Activated naive CD4-positive, alpha-beta T cell treated with anti-CD3 and anti-CD28 coated beads for 36 hours (primary cell): ENCODE measurements at regions not wholly inside any gene's neighbourhood (a gene's known extent, or its start where the extent isn't known, plus 50 kb on each side); places are given as distances from the start of the nearest gene placed in this dataset.
"Not testable (repeated sequence)": the region's sequence is repeated elsewhere in the genome, so short reads cannot be mapped to it uniquely, and the experiment has no call there.

Source experiments
- CTCF ChIA-PET: fragments of 350-600 bp; sonication (Branson Sonifier 250); formaldehyde crosslinking; loops from one replicate; lab custom pipeline; 2021; ENCODE audit warnings: antibody characterized with exemption; lab: Charles Lee
- DNase-seq: peaks from one replicate; pipeline ENCODE4 v3.0.0-alpha.2; 2020
- H3K27ac Mint-ChIP-seq: one replicate; pipeline ENCODE4 v1.8.0; 2021; ENCODE audit warnings: mild to moderate bottlenecking, mixed read lengths
- H3K27me3 Mint-ChIP-seq: one replicate; pipeline ENCODE4 v1.8.0; 2021; ENCODE audit warnings: low read depth, mixed read lengths
- H3K36me3 Mint-ChIP-seq: one replicate; pipeline ENCODE4 v1.8.0; 2021; ENCODE audit warnings: low read depth, mixed read lengths
- H3K4me1 Mint-ChIP-seq: one replicate; pipeline ENCODE4 v1.8.0; 2021; ENCODE audit warnings: low read depth, mixed read lengths
- H3K4me3 Mint-ChIP-seq: one replicate; pipeline ENCODE4 v1.8.0; 2021; ENCODE audit warnings: mild to moderate bottlenecking, moderate library complexity, mixed read lengths
- H3K9me3 Mint-ChIP-seq: one replicate; pipeline ENCODE4 v1.8.0; 2021; ENCODE audit warnings: mixed read lengths
- intact Hi-C: fragments of 100-400 bp; cut with micrococcal nuclease; formaldehyde crosslinking; loops from one replicate; pipeline ENCODE4 v1.15.1; 2023

GRCh38 chr15:59887870-59888269 lies 116.2 kb upstream of the FOXB1 start:
- H3K4me1 Mint-ChIP-seq, DNase-seq, H3K27me3 Mint-ChIP-seq, H3K36me3 Mint-ChIP-seq, H3K4me3 Mint-ChIP-seq, H3K27ac Mint-ChIP-seq, intact Hi-C loops, CTCF ChIA-PET, H3K9me3 Mint-ChIP-seq: not testable (repeated sequence)

- Mint-ChIP-seq H3K27me3 (no peaks in the 10 kb centered on the region), H3K9me3 (peaks cover 4% of the 10 kb centered on the region), H3K4me1 (peaks cover 5% of the 10 kb centered on the region), H3K4me3 (no peak overlapping the region), H3K27ac (no peak overlapping the region), H3K36me3 (no peaks in the 10 kb centered on the region)
- CTCF ChIA-PET: no interaction called here
- intact Hi-C loops: no loop called here
- no peak for DNase-seq
Measured at GRCh38 chr15:59887211-59887610, 116.9 kb upstream of the FOXB1 start.

- intact Hi-C loops: no loop called here
Measured at GRCh38 chr15:59886441-59886840, 117.7 kb upstream of the FOXB1 start.

GRCh38 chr15:59885832-59886231 lies 118.3 kb upstream of the FOXB1 start:
- Mint-ChIP-seq H3K9me3 (peaks cover 4% of the 10 kb centered on the region), H3K27ac (no peak overlapping the region), H3K4me3 (no peak overlapping the region), H3K27me3 (no peaks in the 10 kb centered on the region), H3K4me1 (peaks cover 5% of the 10 kb centered on the region), H3K36me3 (no peaks in the 10 kb centered on the region)
- no peak for DNase-seq
- intact Hi-C loops: no loop called here
- CTCF ChIA-PET: interaction anchor here (0.6 to 0.7 kb wide), 2 partner anchors 32 to 314 kb away, joined by 3 to 4 read pairs; no protein-coding TSS in a partner anchor

More at GRCh38 chr15:59886441-59886840, 117.7 kb upstream of the FOXB1 start:
- H3K27me3 Mint-ChIP-seq: no peaks in the 10 kb centered on the region
- H3K27ac Mint-ChIP-seq: no peak overlapping the region
- peaks cover 5% of the 10 kb centered on the region for H3K4me1 Mint-ChIP-seq
- peaks cover 4% of the 10 kb centered on the region for H3K9me3 Mint-ChIP-seq
- DNase-seq: no peak
- CTCF ChIA-PET: interaction anchor here (0.6 to 0.7 kb wide), 2 partner anchors 31 to 313 kb away, joined by 3 to 4 read pairs; no protein-coding TSS in a partner anchor
- H3K36me3 Mint-ChIP-seq: no peaks in the 10 kb centered on the region
- H3K4me3 Mint-ChIP-seq: no peak overlapping the region

- H3K9me3 Mint-ChIP-seq: no peaks in the 10 kb centered on the region
- H3K27ac Mint-ChIP-seq: no peak overlapping the region
- intact Hi-C loops: no loop called here
- CTCF ChIA-PET: no interaction called here
- no peaks in the 10 kb centered on the region for H3K4me1 Mint-ChIP-seq
- H3K4me3 Mint-ChIP-seq: no peak overlapping the region
- DNase-seq: no peak
- H3K27me3 Mint-ChIP-seq: no peaks in the 10 kb centered on the region
- no peaks in the 10 kb centered on the region for H3K36me3 Mint-ChIP-seq
Measured at GRCh38 chr15:59879506-59880265, 124.4 kb upstream of the FOXB1 start.

GRCh38 chr15:59876140-59876539 lies 128.0 kb upstream of the FOXB1 start:
- Mint-ChIP-seq H3K4me3 (no peak overlapping the region), H3K27me3 (no peaks in the 10 kb centered on the region), H3K27ac (no peak overlapping the region), H3K4me1 (no peaks in the 10 kb centered on the region), H3K9me3 (no peaks in the 10 kb centered on the region), H3K36me3 (no peaks in the 10 kb centered on the region)
- CTCF ChIA-PET: interaction anchor here (0.6 kb wide), 1 partner anchor 452 kb away, joined by 3 read pairs; no protein-coding TSS in a partner anchor
- intact Hi-C loops: no loop called here
- DNase-seq: no peak

- Mint-ChIP-seq H3K4me3 (no peak overlapping the region), H3K9me3 (no peaks in the 10 kb centered on the region), H3K4me1 (no peaks in the 10 kb centered on the region), H3K36me3 (no peaks in the 10 kb centered on the region), H3K27ac (no peak overlapping the region), H3K27me3 (no peaks in the 10 kb centered on the region)
- intact Hi-C loops: no loop called here
- CTCF ChIA-PET: no interaction called here
- DNase-seq: no peak
Measured at GRCh38 chr15:59873644-59874272, 130.4 kb upstream of the FOXB1 start.

GRCh38 chr15:59867086-59867855 lies 136.8 kb upstream of the FOXB1 start:
- H3K36me3 Mint-ChIP-seq: no peaks in the 10 kb centered on the region
- no peak overlapping the region for H3K4me3 Mint-ChIP-seq
- H3K9me3 Mint-ChIP-seq: no peaks in the 10 kb centered on the region
- no peaks in the 10 kb centered on the region for H3K4me1 Mint-ChIP-seq
- H3K27me3 Mint-ChIP-seq: no peaks in the 10 kb centered on the region
- no peak overlapping the region for H3K27ac Mint-ChIP-seq
- CTCF ChIA-PET: no interaction called here
- no peak for DNase-seq
- intact Hi-C loops: no loop called here

GRCh38 chr15:59866642-59867041 lies 137.5 kb upstream of the FOXB1 start:
- Mint-ChIP-seq H3K27me3 (no peaks in the 10 kb centered on the region), H3K27ac (no peak overlapping the region), H3K4me3 (no peak overlapping the region), H3K9me3 (no peaks in the 10 kb centered on the region), H3K4me1 (no peaks in the 10 kb centered on the region), H3K36me3 (no peaks in the 10 kb centered on the region)
- intact Hi-C loops: no loop called here
- CTCF ChIA-PET: no interaction called here
- no peak for DNase-seq

- DNase-seq: no peak
- H3K9me3 Mint-ChIP-seq: no peaks in the 10 kb centered on the region
- CTCF ChIA-PET: no interaction called here
- H3K4me3 Mint-ChIP-seq: no peak overlapping the region
- no peaks in the 10 kb centered on the region for H3K36me3 Mint-ChIP-seq
- no peaks in the 10 kb centered on the region for H3K27me3 Mint-ChIP-seq
- no peak overlapping the region for H3K27ac Mint-ChIP-seq
- H3K4me1 Mint-ChIP-seq: no peaks in the 10 kb centered on the region
- intact Hi-C loops: no loop called here
Measured at GRCh38 chr15:59862191-59863155, 141.6 kb upstream of the FOXB1 start.

- intact Hi-C loops: no loop called here
- CTCF ChIA-PET: no interaction called here
- H3K9me3 Mint-ChIP-seq: no peaks in the 10 kb centered on the region
- H3K4me3 Mint-ChIP-seq: no peak overlapping the region
- no peak for DNase-seq
- H3K27me3 Mint-ChIP-seq: no peaks in the 10 kb centered on the region
- no peaks in the 10 kb centered on the region for H3K36me3 Mint-ChIP-seq
- H3K27ac Mint-ChIP-seq: no peak overlapping the region
- H3K4me1 Mint-ChIP-seq: no peaks in the 10 kb centered on the region
Measured at GRCh38 chr15:59847968-59848367, 156.1 kb upstream of the FOXB1 start.
